Gastrocnemius medialis (tissue), 4 donors: ENCODE measurements at regions not wholly inside any gene's neighbourhood (a gene's known extent, or its start where the extent isn't known, plus 50 kb on each side); places are given as distances from the start of the nearest gene placed in this dataset.

Experiments
- ATAC-seq, 2 donors: fragments of 150-250 bp; one replicate each; pipeline ENCODE4 v1.9.1; 2016
- DNase-seq, 2 donors: peaks; one replicate each; pipeline ENCODE4 v3.0.0-alpha.2; 2019
- H3K27ac ChIP-seq, 4 donors: fragments of 200-600 bp; sonication (generic); 1 replicate in 1 of 4; 2 replicates in 3 of 4; pipeline ENCODE4 v1.5.1; 2016 to 2018; ENCODE audit warnings: mild to moderate bottlenecking in 2 of 4, moderate library complexity in 1 of 4
- H3K27me3 ChIP-seq, 3 donors: fragments of 200-600 bp; sonication (generic) in 2 of 3; 1 replicate in 1 of 3; 2 replicates in 2 of 3; pipeline versions ENCODE4 v1.5.1 to v1.6.0; 2016 to 2019; ENCODE audit warnings: mild to moderate bottlenecking in 1 of 3, moderate library complexity in 1 of 3
- H3K36me3 ChIP-seq, 2 donors: fragments of 200-600 bp; sonication (generic) in 1 of 2; one replicate each; pipeline ENCODE4 v1.5.1; 2017 to 2018
- H3K4me1 ChIP-seq, 2 donors: fragments of 200-600 bp; sonication (generic) in 1 of 2; one replicate each; pipeline ENCODE4 v1.5.1; 2016 to 2017; ENCODE audit warnings: mild to moderate bottlenecking in 2 of 2
- H3K4me3 ChIP-seq, 4 donors: fragments of 200-600 bp; sonication (generic) in 3 of 4; 1 replicate in 1 of 4; 2 replicates in 3 of 4; pipeline ENCODE4 v1.5.1; 2016 to 2019; ENCODE audit warnings: mild to moderate bottlenecking in 2 of 4
- H3K9me3 ChIP-seq, 3 donors: fragments of 200-600 bp; sonication (generic) in 2 of 3; 1 replicate in 1 of 3; 2 replicates in 2 of 3; pipeline ENCODE4 v1.5.1; 2016 to 2019
- CTCF ChIP-seq, 5 experiments: fragments of 450-650 bp in 3 of 5; fragments of 200-600 bp in 2 of 5; sonication (generic) in 2 of 5; IDR thresholded peaks in 4 of 5; conservative IDR thresholded peaks in 1 of 5; 1 replicate in 4 of 5; 2 replicates in 1 of 5; pipeline ENCODE4 v1.5.1; 2016 to 2019; ENCODE audit warnings: antibody characterized with exemption in 5 of 5, mild to moderate bottlenecking in 3 of 5, moderate library complexity in 3 of 5
- POLR2A ChIP-seq, 2 donors: fragments of 450-650 bp; IDR thresholded peaks; one replicate each; pipeline ENCODE4 v1.6.1; 2017; ENCODE audit warnings: antibody characterized with exemption in 2 of 2, mild to moderate bottlenecking in 2 of 2, moderate library complexity in 2 of 2
- in situ Hi-C, 4 donors: fragments of 200-750 bp; cut with MboI; loops; one replicate each; pipeline versions ENCODE4 v1.15.0 to v1.8.0; 2017; ENCODE audit warnings: low sequenced_read_pairs in 4 of 4
- intact Hi-C: fragments of 100-400 bp; cut with DNase I; formaldehyde crosslinking; loops from one replicate; pipeline ENCODE4 v1.15.1; 2023; ENCODE audit warnings: low total_unique reads

GRCh38 chr3:5613599-5613998 is 426.1 kb downstream of the EDEM1 start:
- ATAC-seq: no peak

DNA sequence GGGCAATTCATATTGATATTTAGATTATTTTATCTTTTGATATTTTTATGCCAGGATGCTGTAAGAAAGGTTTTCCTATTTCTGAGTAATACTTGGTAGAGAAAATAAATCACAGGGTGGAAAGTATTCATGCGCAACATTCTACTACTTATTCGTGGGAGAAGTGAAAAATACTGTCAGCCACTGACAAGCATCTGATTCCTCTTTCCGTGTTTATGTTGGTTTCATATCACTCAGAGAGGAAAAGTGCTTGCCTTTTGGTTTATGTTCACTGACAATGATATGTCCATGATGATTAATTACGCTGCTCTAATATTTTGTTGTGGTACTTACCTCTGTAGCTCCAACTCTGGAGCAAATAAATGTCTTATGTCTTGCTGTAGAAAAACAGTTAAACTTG is 429.4 kb downstream of the EDEM1 start:
- ATAC-seq (no peak), DNase-seq (no peak)
- Histone ChIP-seq H3K4me1 (no peaks in the 10 kb centered on the region), H3K27ac (no peak overlapping the region), H3K4me3 (no peak overlapping the region), H3K9me3 (no peaks in the 10 kb centered on the region), H3K27me3 (no peaks in the 10 kb centered on the region), H3K36me3 (no peaks in the 10 kb centered on the region)
- in situ Hi-C loops (no loop called here), intact Hi-C loops (no loop called here)
- TF ChIP-seq POLR2A (IDR thresholded peaks at IDR 0.05) (no peak), CTCF (IDR thresholded peaks at IDR 0.05 in 4 of 5, conservative IDR thresholded peaks at IDR 0.05 in 1 of 5) (no peak)

More at GRCh38 chr3:5613599-5613998, 426.1 kb downstream of the EDEM1 start:
- no peaks in the 10 kb centered on the region for H3K9me3 ChIP-seq
- intact Hi-C loops (no loop called here), in situ Hi-C loops (no loop called here)
- H3K27ac ChIP-seq: no peak overlapping the region
- no peaks in the 10 kb centered on the region for H3K27me3 ChIP-seq
- no peak overlapping the region for H3K4me3 ChIP-seq
- no peaks in the 10 kb centered on the region for H3K4me1 ChIP-seq
- no peak for TF ChIP-seq POLR2A (IDR thresholded peaks at IDR 0.05)
- TF ChIP-seq CTCF (IDR thresholded peaks at IDR 0.05 in 4 of 5, conservative IDR thresholded peaks at IDR 0.05 in 1 of 5): no peak
- no peaks in the 10 kb centered on the region for H3K36me3 ChIP-seq
- DNase-seq: no peak

DNA sequence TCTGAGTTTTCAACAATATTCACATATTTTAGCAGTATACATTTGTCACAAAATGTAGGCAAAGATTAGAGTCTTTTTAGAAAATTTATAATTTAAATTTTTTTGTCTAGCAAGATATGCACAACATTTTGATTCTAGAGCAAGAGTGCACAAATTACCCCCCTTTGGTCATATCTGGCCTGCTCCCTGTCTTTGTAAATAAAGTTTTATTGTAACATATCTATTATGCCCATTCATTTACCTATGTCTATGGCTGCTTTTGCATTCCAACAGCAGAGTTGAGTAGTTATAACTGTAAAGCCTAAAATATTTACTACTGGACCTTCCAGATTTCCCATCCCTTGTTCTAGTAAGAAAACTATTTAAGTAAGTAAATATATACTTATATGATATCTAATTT is 430.7 kb downstream of the EDEM1 start:
- in situ Hi-C loops: no loop called here
- H3K9me3 ChIP-seq: no peaks in the 10 kb centered on the region
- DNase-seq (no peak), ATAC-seq (no peak)
- no peak overlapping the region for H3K27ac ChIP-seq
- no peaks in the 10 kb centered on the region for H3K27me3 ChIP-seq
- H3K36me3 ChIP-seq: no peaks in the 10 kb centered on the region
- no peaks in the 10 kb centered on the region for H3K4me1 ChIP-seq
- H3K4me3 ChIP-seq: no peak overlapping the region
- intact Hi-C loops: no loop called here
- TF ChIP-seq POLR2A (IDR thresholded peaks at IDR 0.05) (no peak), CTCF (IDR thresholded peaks at IDR 0.05 in 4 of 5, conservative IDR thresholded peaks at IDR 0.05 in 1 of 5) (no peak)

DNA sequence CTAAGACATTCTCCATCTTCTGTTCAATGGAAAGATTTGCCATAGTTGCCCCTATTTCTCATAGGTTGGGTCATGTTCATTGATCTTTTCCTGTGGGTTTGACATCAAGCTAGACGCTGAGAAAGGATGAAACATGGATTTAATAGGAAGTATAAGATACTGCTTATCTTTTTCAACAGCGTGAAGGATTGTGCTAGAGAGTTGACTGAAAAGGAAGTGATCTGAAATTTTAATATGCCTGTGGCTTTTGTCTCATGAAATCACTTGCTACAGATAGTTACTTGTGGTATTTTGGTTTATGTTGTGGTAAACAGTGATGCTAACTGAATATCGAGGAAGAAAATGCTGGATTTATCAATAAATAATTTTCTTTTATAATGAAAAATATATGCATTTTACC is 442.9 kb downstream of the EDEM1 start:
- DNase-seq (no peak), ATAC-seq (no peak)
- in situ Hi-C loops (no loop called here), intact Hi-C loops (no loop called here)
- Histone ChIP-seq H3K4me1 (no peaks in the 10 kb centered on the region), H3K4me3 (no peak overlapping the region), H3K9me3 (no peaks in the 10 kb centered on the region), H3K27me3 (no peaks in the 10 kb centered on the region), H3K36me3 (no peaks in the 10 kb centered on the region), H3K27ac (no peak overlapping the region)
- TF ChIP-seq POLR2A (IDR thresholded peaks at IDR 0.05): no peak
- TF ChIP-seq CTCF (IDR thresholded peaks at IDR 0.05 in 4 of 5, conservative IDR thresholded peaks at IDR 0.05 in 1 of 5): no peak

DNA sequence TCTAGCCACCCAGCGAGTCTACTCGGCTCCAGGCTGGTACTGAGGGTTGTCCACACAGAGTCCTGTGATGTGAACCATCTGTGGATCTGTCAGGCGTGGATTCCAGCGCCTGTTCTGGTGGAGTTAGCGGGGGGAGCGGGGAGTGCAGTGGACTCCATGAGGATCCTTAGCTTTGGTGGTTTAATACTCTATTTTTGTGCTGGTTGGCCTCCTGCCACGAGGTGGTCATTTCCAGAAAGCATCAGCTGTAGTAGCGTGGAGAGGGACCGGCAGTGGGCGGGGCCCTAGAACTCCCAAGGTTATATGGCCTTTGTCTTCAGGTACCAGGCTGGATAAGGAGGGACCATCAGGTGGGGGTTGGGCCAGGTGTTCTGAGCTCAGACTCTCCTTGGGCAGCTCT is 446.5 kb downstream of the EDEM1 start:
- Histone ChIP-seq H3K36me3 (no peaks in the 10 kb centered on the region), H3K4me3 (no peak overlapping the region), H3K4me1 (no peaks in the 10 kb centered on the region), H3K27me3 (no peaks in the 10 kb centered on the region), H3K27ac (no peak overlapping the region), H3K9me3 (no peaks in the 10 kb centered on the region)
- intact Hi-C loops: no loop called here
- ATAC-seq (no peak), DNase-seq (no peak)
- TF ChIP-seq POLR2A (IDR thresholded peaks at IDR 0.05) (no peak), CTCF (IDR thresholded peaks at IDR 0.05 in 4 of 5, conservative IDR thresholded peaks at IDR 0.05 in 1 of 5) (no peak)
- in situ Hi-C loops: no loop called here
